SHP77 (cell line): ENCODE measurements at regions not wholly inside any gene's neighbourhood (a gene's known extent, or its start where the extent isn't known, plus 50 kb on each side); places are given as distances from the start of the nearest gene placed in this dataset.

ENCODE experiments used
- DNase-seq, 2 experiments: peaks; one replicate each; lab custom pipeline; 2025; lab: John Stamatoyannopoulos, UW

GRCh38 chr13:47117268-47117667 is 220.4 kb upstream of the HTR2A start:
- DNase-seq = no peak

- no peak for DNase-seq
Measured at GRCh38 chr13:47114030-47114429, 217.2 kb upstream of the HTR2A start.

DNA sequence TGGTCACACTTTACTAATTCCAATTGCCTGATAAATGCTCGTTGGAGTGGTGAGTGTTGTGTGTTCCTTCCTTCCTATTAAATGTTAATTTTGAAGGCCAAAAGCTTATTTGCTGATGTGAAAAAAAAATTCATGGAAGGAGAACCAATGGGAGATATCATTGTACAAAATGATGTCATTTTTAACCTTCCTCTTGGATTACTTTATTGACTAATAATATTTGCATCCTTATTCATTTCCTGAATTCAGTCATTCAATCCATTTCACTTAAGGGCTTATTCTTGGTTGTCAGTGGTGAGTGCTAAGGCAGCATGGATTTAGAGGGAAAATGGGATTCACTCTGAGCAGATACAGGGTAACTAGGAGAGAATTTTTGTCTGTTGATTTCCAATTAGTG is 216.0 kb upstream of the HTR2A start:
- no peak for DNase-seq

GRCh38 chr13:47112205-47112902 is 215.5 kb upstream of the HTR2A start:
- no peak for DNase-seq

GRCh38 chr13:47111499-47111898 is 214.6 kb upstream of the HTR2A start:
- DNase-seq = no peak

GRCh38 chr13:47110833-47111240 is 214.0 kb upstream of the HTR2A start:
- no peak for DNase-seq

DNA sequence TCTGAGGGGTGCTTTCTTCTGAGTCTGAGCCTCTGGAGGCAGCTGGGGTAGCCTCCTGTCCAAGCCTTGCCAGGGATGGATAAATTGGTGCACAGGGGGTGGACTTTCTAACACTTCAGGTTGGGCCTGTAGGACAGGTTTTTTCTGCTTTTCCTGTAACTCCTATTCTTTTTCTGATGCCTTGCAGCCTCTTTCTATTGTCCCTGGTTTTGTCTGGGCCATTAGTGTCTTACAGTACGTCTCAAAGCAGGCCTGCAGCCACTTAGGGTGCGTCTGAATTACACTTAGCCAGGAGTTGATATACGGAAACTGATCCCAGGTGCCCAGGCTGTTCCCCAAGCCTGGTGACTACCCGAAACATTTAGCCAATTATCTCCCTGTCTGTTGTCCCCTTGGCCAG is 213.3 kb upstream of the HTR2A start:
- DNase-seq = no peak

- no peak for DNase-seq
Measured at GRCh38 chr13:47109028-47109427, 212.2 kb upstream of the HTR2A start.

DNA sequence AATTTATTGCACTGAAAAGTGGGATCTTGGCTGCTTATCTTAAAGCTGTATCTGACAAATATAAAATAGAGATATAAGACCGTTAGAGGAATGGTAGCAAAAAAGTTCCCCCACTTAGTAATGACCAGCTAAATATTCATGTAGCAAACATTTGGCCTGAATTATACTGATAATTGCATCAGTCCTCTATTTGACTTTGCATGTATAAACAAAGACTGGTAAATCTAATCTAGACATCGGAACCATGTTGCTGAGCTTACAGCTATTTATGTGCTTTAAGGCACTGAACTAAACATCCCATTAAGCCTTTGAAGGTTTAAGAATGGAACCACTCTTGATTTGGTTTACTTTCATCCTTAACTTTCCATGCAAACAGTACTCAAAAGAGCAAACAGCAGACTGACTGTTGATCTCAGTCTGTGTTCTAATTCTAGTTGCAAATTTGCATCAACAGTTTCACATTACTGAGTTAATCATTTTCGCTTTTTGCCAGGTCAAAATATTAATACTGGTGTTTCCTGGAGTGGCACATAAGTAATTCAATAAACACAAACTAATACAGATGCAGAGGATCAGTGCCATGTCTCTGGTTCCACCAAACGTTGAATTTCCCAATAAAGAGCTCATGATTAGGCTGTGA is 203.5 kb upstream of the HTR2A start:
- no peak for DNase-seq

DNA sequence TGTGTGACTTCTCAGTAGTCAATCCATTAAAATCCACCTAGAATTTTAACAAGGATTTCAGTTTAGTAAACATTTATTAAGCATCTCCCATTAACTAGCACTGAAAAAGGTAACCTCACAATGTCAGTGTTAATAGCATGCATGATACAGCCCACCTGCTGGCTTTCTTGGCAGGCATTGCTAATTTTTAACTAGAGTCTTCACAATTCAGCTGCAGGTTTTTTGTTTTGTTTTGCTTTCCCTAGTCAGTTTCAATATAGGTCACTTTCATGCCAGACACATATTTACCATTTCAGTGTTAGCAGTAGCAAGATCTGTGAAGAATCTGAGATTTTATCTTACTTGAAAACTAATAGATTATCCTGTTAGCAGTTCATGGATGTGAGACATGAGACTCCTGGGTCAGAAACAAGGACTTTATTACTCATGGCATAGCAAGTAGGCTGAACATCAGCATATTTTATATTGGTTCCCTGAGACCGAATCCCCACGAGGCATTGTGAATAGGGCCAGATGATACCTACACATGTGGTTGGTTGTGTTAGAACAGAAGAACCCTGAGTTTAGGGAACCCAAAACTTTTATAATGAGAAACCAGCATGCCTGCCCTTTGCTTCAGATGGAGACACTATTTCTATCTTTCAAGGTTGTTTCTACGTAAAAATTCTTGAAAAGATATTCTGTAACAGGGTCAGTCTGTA is 198.0 kb upstream of the HTR2A start:
- DNase-seq = no peak

- DNase-seq = peak; percentile 11 to 19
Measured at GRCh38 chr13:47092202-47092601, 195.3 kb upstream of the HTR2A start.

DNA sequence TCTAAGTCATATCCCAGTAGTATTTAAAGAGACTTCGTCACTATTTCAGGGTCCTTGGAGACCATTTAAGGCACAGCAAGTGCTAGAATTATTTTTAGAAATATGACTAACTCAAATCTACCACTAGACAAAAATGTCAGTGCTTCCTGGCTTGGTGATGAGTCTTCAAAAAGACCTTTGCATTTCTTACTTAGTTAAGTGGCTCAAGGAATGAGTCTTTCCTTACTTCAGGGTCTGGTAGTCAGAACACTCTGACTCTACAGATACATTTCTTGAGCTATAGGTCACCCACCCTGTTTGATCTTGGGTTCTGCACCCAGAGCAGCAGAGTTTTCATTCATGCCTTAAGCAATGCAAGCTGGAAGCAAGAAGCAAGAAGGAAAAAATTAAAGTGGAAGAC is 191.0 kb upstream of the HTR2A start:
- DNase-seq = no peak

- no peak for DNase-seq
Measured at GRCh38 chr13:47087241-47087640, 190.4 kb upstream of the HTR2A start.

GRCh38 chr13:47085346-47085745 is 188.5 kb upstream of the HTR2A start:
- DNase-seq = no peak

DNA sequence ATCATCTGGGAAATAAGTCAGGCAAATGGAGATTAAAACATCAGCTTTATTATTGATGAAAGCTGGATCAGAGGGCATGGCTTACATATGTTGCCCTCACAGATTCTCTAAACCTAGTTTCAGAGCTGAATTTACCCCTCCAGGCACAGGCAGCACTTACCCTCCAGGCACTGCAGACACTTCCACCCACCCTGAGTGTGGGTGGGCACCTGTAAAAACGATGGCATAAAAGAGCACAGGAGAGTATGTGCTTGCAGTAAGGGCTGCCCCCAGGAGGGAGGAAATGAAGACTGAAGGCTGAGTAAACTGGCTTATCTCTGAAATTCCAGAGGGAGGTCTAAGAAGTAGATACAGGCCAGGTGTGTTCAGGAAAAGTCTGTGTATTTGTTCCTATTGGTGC is 185.0 kb upstream of the HTR2A start:
- DNase-seq = no peak

DNA sequence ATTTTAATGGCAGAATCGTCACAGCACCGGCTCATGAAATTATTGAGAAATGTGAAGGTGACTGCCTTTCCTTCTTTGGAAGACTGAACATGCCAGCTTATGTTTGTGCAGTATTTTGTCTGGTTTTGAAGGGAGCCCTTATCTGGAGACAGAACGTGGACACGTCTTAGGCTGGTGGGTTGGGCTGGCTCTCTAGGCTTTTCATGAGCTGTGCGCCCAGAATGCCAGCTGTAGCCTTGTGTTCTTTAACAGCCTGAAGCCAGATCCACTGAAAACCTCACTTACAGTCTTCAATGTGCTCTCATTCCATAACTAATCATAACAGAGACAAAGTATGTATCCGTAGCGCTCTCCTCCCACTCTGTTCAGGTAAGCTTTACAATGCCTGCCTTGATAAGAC is 184.4 kb upstream of the HTR2A start:
- no peak for DNase-seq

GRCh38 chr13:47080621-47081020 is 183.8 kb upstream of the HTR2A start:
- no peak for DNase-seq

DNA sequence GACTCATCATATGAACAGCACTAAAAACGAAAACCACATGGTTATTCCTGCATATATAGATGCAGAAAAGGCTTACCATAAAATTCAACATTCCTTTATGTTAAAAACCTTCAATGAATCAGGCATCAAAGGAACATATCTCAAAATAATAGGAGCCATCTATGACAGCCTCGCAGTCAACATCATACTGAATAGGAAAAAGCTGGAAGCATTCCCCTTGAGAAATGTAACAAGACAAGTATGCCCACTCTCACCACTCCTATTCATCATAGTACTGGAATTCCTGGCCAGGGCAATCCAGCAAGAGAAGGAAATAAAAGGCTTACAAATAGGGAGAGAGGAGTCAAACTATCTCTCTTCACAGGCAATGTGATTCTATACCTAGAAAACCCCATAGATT is 179.6 kb upstream of the HTR2A start:
- DNase-seq = no peak

GRCh38 chr13:47069133-47069532 is 172.3 kb upstream of the HTR2A start:
- no peak for DNase-seq

DNA sequence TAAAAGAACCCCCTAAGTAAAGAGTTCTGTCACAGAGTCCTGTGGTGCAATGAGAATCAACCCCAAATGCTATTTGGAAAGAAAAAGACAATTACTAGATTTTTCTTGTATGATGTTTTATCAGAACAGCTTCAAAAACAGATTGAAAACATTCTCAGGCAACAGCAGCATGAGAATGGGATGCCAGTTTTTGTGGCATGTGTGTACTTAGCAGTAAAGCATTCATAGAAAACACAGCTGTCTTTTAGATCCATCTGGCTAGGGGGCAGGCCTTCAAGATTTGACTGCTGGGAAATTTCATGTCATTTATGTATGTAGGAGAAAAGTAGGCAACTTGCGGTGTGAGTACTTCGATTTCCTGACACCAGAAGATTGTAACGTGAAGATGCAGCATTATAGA is 170.5 kb upstream of the HTR2A start:
- no peak for DNase-seq

DNA sequence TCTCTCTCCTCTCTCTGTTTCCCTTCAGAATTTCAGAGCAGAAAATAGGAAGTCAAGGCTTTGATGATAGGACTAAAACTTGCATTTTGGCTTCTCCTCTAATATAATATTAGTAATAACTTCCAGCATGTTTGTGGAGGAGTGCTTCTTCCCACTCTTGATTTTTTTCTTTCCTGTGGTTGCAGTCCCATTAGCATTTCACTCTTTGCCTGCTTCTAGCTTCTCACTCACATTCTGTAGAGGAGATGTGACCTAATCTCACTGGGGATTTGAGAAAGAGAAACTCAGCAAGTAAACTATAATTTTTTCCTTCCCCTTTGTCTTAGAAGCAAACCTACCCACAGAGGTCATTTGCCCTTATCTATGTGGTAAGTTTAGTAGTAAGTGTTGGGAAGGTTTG is 169.4 kb upstream of the HTR2A start:
- no peak for DNase-seq

GRCh38 chr13:47064381-47064780 is 167.5 kb upstream of the HTR2A start:
- no peak for DNase-seq

DNA sequence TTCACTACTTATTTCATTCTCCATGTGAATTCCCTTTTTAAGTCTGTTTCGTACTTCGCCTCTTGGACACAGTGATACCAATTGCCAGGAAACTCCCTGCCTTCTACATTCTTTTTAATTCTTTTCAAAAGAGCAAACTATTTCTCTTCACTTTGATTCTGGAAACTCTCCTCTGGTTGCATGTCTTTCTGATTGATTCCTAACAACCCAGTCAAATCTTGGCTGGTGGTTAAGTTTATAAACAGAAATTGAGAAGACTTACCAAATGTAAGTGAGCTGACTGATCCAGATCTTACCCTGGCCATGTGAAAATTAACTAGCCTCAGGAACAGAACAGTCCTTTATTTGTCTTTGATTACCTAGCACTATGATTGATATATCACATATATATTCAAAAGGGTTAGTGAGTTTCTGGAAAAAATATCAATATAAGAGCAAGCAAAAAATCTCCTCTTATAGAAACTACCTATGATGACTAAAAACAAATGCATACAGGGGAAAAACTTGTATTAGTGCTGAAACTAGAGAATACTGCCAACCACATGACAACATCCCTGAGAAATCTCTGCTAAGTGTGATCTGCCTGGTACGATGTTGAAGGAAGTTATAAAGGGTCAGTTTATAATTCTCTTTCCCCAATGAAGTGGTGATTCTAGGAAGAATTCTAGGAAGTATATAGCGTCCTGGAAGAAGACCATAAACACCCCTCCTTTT is 152.6 kb upstream of the HTR2A start:
- no peak for DNase-seq
